Smooth muscle cell (in vitro differentiated cells): ENCODE measurements at regions not wholly inside any gene's neighbourhood (a gene's known extent, or its start where the extent isn't known, plus 50 kb on each side); places are given as distances from the start of the nearest gene placed in this dataset.

Experiments
- DNase-seq: peaks from one replicate; lab custom pipeline; 2025; ENCODE audit not compliant: unreplicated experiment; lab: John Stamatoyannopoulos, UW
- H2AFZ ChIP-seq: fragments of 200-600 bp; sonication (generic); 2 replicates; pipeline ENCODE4 v1.6.0; 2016; ENCODE audit warnings: antibody characterized with exemption, low read depth, mild to moderate bottlenecking
- H3F3A ChIP-seq: fragments of 200-600 bp; sonication (generic); 2 replicates; pipeline ENCODE4 v1.6.0; 2017; ENCODE audit warnings: antibody characterized with exemption, low read depth
- H3K27ac ChIP-seq: fragments of 200-600 bp; sonication (generic); 2 replicates; pipeline ENCODE4 v1.5.1; 2016; ENCODE audit warnings: low read depth, mild to moderate bottlenecking
- H3K27me3 ChIP-seq: fragments of 200-600 bp; sonication (generic); 2 replicates; pipeline ENCODE4 v1.6.1; 2016; ENCODE audit warnings: low read depth, mild to moderate bottlenecking
- H3K36me3 ChIP-seq: fragments of 200-600 bp; sonication (generic); 2 replicates; pipeline ENCODE4 v1.5.1; 2016; ENCODE audit warnings: low read depth
- H3K4me1 ChIP-seq: fragments of 200-600 bp; sonication (generic); 2 replicates; pipeline ENCODE4 v1.5.1; 2016; ENCODE audit warnings: low read depth
- H3K4me2 ChIP-seq: fragments of 200-600 bp; sonication (generic); 2 replicates; pipeline ENCODE4 v1.6.0; 2016; ENCODE audit warnings: mild to moderate bottlenecking
- H3K4me3 ChIP-seq: fragments of 200-600 bp; sonication (generic); 2 replicates; pipeline ENCODE4 v1.5.1; 2016; ENCODE audit warnings: mild to moderate bottlenecking
- H3K79me2 ChIP-seq: fragments of 200-600 bp; sonication (generic); 2 replicates; pipeline ENCODE4 v1.6.0; 2016; ENCODE audit warnings: low read depth, mild to moderate bottlenecking
- H3K9ac ChIP-seq: fragments of 200-600 bp; sonication (generic); 2 replicates; pipeline ENCODE4 v1.6.0; 2016; ENCODE audit warnings: low read depth
- H3K9me3 ChIP-seq: fragments of 200-600 bp; sonication (generic); replicated peaks from 2 replicates; pipeline ENCODE4 v1.5.1; 2016; ENCODE audit warnings: low read depth
- H4K20me1 ChIP-seq: fragments of 200-600 bp; sonication (generic); 2 replicates; pipeline ENCODE4 v1.6.0; 2016; ENCODE audit warnings: low read depth
- CTCF ChIP-seq: fragments of 200-600 bp; sonication (generic); IDR thresholded peaks from 2 replicates; pipeline ENCODE4 v1.5.1; 2017; ENCODE audit warnings: borderline replicate concordance, mild to moderate bottlenecking, antibody characterized with exemption; ENCODE audit not compliant: insufficient read depth, poor library complexity, severe bottlenecking
- WGBS: methylation state at CpG from one replicate; pipeline ENCODE4 v1.1.7; 2016; ENCODE audit warnings: low lambda C conversion rate; 5-methylcytosine and 5-hydroxymethylcytosine counted together

GRCh38 chr10:121373411-121373810, 224.8 kb downstream of the FGFR2 start:
- no peaks in the 10 kb centered on the region for H3K36me3 ChIP-seq
- H4K20me1 ChIP-seq = no peaks in the 10 kb centered on the region
- no peaks in the 10 kb centered on the region for H3K9me3 ChIP-seq
- H3K4me3 ChIP-seq = no peak overlapping the region
- H3K79me2 ChIP-seq = no peaks in the 10 kb centered on the region
- H3K4me2 ChIP-seq = no peak overlapping the region
- no peak for DNase-seq
- H3K27ac ChIP-seq = no peak overlapping the region
- no peak for TF ChIP-seq CTCF
- no peaks in the 10 kb centered on the region for H3K27me3 ChIP-seq
- H2AFZ ChIP-seq = no peak overlapping the region
- 93% methylated on average over 2 of the region's 2 CpGs for WGBS
- peaks cover 3% of the 10 kb centered on the region for H3K4me1 ChIP-seq
- no peaks in the 10 kb centered on the region for H3F3A ChIP-seq
- H3K9ac ChIP-seq = no peak overlapping the region

GRCh38 chr10:121374121-121374520, 224.1 kb downstream of the FGFR2 start:
- Histone ChIP-seq H2AFZ (no peak overlapping the region), H3K4me3 (no peak overlapping the region), H3K27ac (no peak overlapping the region), H3K9ac (no peak overlapping the region), H3K36me3 (no peaks in the 10 kb centered on the region), H3K27me3 (no peaks in the 10 kb centered on the region), H3K9me3 (no peaks in the 10 kb centered on the region), H3F3A (no peaks in the 10 kb centered on the region), H3K79me2 (no peaks in the 10 kb centered on the region), H4K20me1 (no peaks in the 10 kb centered on the region), H3K4me2 (no peak overlapping the region), H3K4me1 (no peaks in the 10 kb centered on the region)
- WGBS = 96% methylated on average over 12 of the region's 12 CpGs
- no peak for TF ChIP-seq CTCF
- DNase-seq = no peak

GRCh38 chr10:121375172-121375571, 223.1 kb downstream of the FGFR2 start:
- no peaks in the 10 kb centered on the region for H3K79me2 ChIP-seq
- H3F3A ChIP-seq = no peaks in the 10 kb centered on the region
- H2AFZ ChIP-seq = peak overlapping the region; percentile 40
- no peak overlapping the region for H3K9ac ChIP-seq
- no peak overlapping the region for H3K4me2 ChIP-seq
- H3K9me3 ChIP-seq = no peaks in the 10 kb centered on the region
- TF ChIP-seq CTCF = no peak
- H3K4me3 ChIP-seq = no peak overlapping the region
- WGBS = 61% methylated on average over 6 of the region's 6 CpGs
- no peaks in the 10 kb centered on the region for H3K36me3 ChIP-seq
- no peaks in the 10 kb centered on the region for H3K27me3 ChIP-seq
- no peaks in the 10 kb centered on the region for H3K4me1 ChIP-seq
- H4K20me1 ChIP-seq = no peaks in the 10 kb centered on the region
- H3K27ac ChIP-seq = no peak overlapping the region
- DNase-seq = no peak

- WGBS = 82% methylated on average over 6 of the region's 6 CpGs
- H3K27me3 ChIP-seq = no peaks in the 10 kb centered on the region
- no peak overlapping the region for H3K27ac ChIP-seq
- no peak overlapping the region for H3K9ac ChIP-seq
- DNase-seq = no peak
- no peaks in the 10 kb centered on the region for H3K36me3 ChIP-seq
- no peak overlapping the region for H3K4me3 ChIP-seq
- H3F3A ChIP-seq = no peaks in the 10 kb centered on the region
- H2AFZ ChIP-seq = no peak overlapping the region
- H3K79me2 ChIP-seq = no peaks in the 10 kb centered on the region
- no peak overlapping the region for H3K4me2 ChIP-seq
- H3K4me1 ChIP-seq = no peaks in the 10 kb centered on the region
- no peaks in the 10 kb centered on the region for H3K9me3 ChIP-seq
- H4K20me1 ChIP-seq = no peaks in the 10 kb centered on the region
- TF ChIP-seq CTCF = no peak
Measured at GRCh38 chr10:121378251-121378801, 219.9 kb downstream of the FGFR2 start.
